Mammary epithelial cell (primary cell): ENCODE measurements at regions not wholly inside any gene's neighbourhood (a gene's known extent, or its start where the extent isn't known, plus 50 kb on each side); places are given as distances from the start of the nearest gene placed in this dataset.

Source experiments
- EZH2 ChIP-seq: IDR thresholded peaks from 2 replicates; pipeline ENCODE4 v1.6.1; 2012; ENCODE audit warnings: low read length, inconsistent platforms, borderline replicate concordance
- TF ChIP-seq, protein P1 (sequence below), 2 donors: IDR thresholded peaks in 1 of 2; conservative IDR thresholded peaks in 1 of 2; 2 replicates each; pipeline ENCODE4 v1.5.1; 2011 to 2012; ENCODE audit warnings: inconsistent platforms in 2 of 2, low read length in 2 of 2, mild to moderate bottlenecking in 2 of 2, control low read depth in 1 of 2, low read depth in 1 of 2; ENCODE audit not compliant: insufficient read depth in 1 of 2; ENCODE audit errors: extremely low read depth in 1 of 2

DNA sequence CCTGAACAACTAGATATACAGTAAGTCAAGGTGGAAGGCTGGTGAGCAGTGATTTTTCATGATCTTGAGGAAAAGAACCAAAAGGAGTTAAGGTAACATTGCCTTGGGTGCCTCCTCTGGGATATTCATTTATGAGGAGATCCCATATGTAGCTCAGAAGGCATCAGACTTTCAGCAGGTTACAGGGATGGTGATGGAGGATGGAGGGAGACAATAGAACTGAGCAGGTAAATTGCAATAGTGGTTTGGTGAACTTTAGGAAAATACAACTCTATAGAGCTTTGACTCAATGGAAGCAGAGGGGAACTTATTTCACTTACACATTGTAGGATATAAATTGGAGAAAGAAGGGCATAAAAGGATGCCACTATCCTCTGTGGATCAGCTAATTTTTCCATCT lies 243.4 kb upstream of the SPRY2 start:
- TF ChIP-seq EZH2: no peak
- TF ChIP-seq, protein P1, sequence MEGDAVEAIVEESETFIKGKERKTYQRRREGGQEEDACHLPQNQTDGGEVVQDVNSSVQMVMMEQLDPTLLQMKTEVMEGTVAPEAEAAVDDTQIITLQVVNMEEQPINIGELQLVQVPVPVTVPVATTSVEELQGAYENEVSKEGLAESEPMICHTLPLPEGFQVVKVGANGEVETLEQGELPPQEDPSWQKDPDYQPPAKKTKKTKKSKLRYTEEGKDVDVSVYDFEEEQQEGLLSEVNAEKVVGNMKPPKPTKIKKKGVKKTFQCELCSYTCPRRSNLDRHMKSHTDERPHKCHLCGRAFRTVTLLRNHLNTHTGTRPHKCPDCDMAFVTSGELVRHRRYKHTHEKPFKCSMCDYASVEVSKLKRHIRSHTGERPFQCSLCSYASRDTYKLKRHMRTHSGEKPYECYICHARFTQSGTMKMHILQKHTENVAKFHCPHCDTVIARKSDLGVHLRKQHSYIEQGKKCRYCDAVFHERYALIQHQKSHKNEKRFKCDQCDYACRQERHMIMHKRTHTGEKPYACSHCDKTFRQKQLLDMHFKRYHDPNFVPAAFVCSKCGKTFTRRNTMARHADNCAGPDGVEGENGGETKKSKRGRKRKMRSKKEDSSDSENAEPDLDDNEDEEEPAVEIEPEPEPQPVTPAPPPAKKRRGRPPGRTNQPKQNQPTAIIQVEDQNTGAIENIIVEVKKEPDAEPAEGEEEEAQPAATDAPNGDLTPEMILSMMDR (conservative IDR thresholded peaks at IDR 0.05 in 1 of 2, IDR thresholded peaks at IDR 0.05 in 1 of 2; ENCODE audit: extremely low read depth in 1 of 2, insufficient read depth in 1 of 2, low read depth in 1 of 2, low read length in 2 of 2): no peak
